ENCODE measurements at regions not wholly inside any gene's neighbourhood (a gene's known extent, or its start where the extent isn't known, plus 50 kb on each side); places are given as distances from the start of the nearest gene placed in this dataset.

DNA sequence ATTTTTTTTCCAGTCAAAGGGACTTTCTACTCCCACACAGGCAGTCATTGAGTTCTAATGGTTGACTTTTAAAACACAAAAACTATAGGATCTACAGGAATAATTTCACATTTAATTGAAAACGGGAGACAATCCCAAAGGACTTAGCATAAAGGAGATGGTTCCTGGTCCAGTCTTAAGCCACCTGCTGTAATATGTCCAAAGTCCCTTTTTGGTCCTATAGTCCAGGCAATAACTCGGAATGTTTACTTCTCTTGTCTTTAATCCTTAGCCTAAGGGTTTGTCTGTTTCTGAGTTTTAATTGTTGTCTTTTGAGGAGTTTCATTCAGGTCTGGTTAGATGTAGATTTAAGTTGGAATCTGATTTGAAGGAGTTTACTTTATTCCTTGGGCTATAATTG, 184.9 kb downstream of the BAMBI start:
- Histone ChIP-seq H3K4me3 (ENCODE audit: insufficient read depth, low read length) (no peak overlapping the region), H3K27ac (ENCODE audit: low read depth, low read length) (no peak overlapping the region), H3K79me2 (ENCODE audit: insufficient read depth, low read length) (no peaks in the 10 kb centered on the region), H2AFZ (ENCODE audit: low read length) (no peak overlapping the region), H4K20me1 (ENCODE audit: insufficient read depth, low read length) (no peaks in the 10 kb centered on the region), H3K9me3 (ENCODE audit: low read depth, low read length) (no peaks in the 10 kb centered on the region), H3K27me3 (ENCODE audit: insufficient read depth, low read length) (peaks cover 24% of the 10 kb centered on the region), H3K36me3 (ENCODE audit: insufficient read depth, low read length) (no peaks in the 10 kb centered on the region), H3K4me2 (ENCODE audit: insufficient read depth, low read length) (no peak overlapping the region), H3K4me1 (ENCODE audit: insufficient read depth, low read length) (no peaks in the 10 kb centered on the region)
- DNase-seq (ENCODE audit: insufficient read length, low spot score, missing footprints) = no peak
- TF ChIP-seq, protein P1, sequence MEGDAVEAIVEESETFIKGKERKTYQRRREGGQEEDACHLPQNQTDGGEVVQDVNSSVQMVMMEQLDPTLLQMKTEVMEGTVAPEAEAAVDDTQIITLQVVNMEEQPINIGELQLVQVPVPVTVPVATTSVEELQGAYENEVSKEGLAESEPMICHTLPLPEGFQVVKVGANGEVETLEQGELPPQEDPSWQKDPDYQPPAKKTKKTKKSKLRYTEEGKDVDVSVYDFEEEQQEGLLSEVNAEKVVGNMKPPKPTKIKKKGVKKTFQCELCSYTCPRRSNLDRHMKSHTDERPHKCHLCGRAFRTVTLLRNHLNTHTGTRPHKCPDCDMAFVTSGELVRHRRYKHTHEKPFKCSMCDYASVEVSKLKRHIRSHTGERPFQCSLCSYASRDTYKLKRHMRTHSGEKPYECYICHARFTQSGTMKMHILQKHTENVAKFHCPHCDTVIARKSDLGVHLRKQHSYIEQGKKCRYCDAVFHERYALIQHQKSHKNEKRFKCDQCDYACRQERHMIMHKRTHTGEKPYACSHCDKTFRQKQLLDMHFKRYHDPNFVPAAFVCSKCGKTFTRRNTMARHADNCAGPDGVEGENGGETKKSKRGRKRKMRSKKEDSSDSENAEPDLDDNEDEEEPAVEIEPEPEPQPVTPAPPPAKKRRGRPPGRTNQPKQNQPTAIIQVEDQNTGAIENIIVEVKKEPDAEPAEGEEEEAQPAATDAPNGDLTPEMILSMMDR (IDR thresholded peaks at IDR 0.05; ENCODE audit: extremely low read depth, low read depth, low read length) = no peak

DNA sequence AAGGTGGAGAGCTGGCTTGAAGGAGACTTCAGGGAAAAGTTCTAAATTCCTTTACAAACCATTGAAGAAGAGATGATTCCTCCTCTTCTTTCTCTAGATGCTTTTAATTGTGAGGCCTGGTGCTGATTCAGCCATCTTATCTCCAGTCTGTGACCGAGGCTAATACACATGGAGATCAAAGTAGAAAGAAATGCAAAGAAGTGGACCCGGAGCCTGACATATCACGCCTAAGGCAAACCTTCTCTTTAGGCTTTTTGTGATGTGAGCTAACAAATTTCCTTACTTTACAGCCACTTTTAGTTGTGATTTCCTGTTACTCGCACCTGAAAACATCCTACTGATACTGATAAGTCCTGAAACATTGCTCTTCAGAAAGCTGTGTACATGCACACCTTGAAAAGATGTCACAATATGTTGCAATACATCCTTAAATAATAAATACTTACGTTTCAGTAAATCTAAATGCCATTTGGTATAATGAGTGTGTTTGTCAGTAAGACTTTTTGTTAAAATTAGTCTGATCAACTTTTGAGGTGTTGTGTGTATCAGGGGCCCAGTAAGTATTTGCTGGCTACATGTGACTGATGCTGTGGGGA, 192.4 kb downstream of the BAMBI start:
- TF ChIP-seq, protein P1 (IDR thresholded peaks at IDR 0.05; ENCODE audit: extremely low read depth, low read depth, low read length) = no peak
- Histone ChIP-seq H3K27ac (ENCODE audit: low read depth, low read length) (no peak overlapping the region), H2AFZ (ENCODE audit: low read length) (no peak overlapping the region), H3K4me3 (ENCODE audit: insufficient read depth, low read length) (no peak overlapping the region), H3K27me3 (ENCODE audit: insufficient read depth, low read length) (peaks cover 7% of the 10 kb centered on the region), H3K79me2 (ENCODE audit: insufficient read depth, low read length) (no peaks in the 10 kb centered on the region), H3K36me3 (ENCODE audit: insufficient read depth, low read length) (no peaks in the 10 kb centered on the region), H4K20me1 (ENCODE audit: insufficient read depth, low read length) (no peaks in the 10 kb centered on the region), H3K4me2 (ENCODE audit: insufficient read depth, low read length) (no peak overlapping the region), H3K4me1 (ENCODE audit: insufficient read depth, low read length) (no peaks in the 10 kb centered on the region), H3K9me3 (ENCODE audit: low read depth, low read length) (no peaks in the 10 kb centered on the region)
- DNase-seq (ENCODE audit: insufficient read length, low spot score, missing footprints) = no peak

- TF ChIP-seq, protein P1 (IDR thresholded peaks at IDR 0.05; ENCODE audit: extremely low read depth, low read depth, low read length) = no peak
- H3K4me2 ChIP-seq (ENCODE audit: insufficient read depth, low read length) = no peak overlapping the region
- H3K4me3 ChIP-seq (ENCODE audit: insufficient read depth, low read length) = no peak overlapping the region
- H3K36me3 ChIP-seq (ENCODE audit: insufficient read depth, low read length) = no peaks in the 10 kb centered on the region
- no peak overlapping the region for H2AFZ ChIP-seq (ENCODE audit: low read length)
- no peak overlapping the region for H3K27ac ChIP-seq (ENCODE audit: low read depth, low read length)
- H3K27me3 ChIP-seq (ENCODE audit: insufficient read depth, low read length) = peaks cover 4% of the 10 kb centered on the region
- no peaks in the 10 kb centered on the region for H3K79me2 ChIP-seq (ENCODE audit: insufficient read depth, low read length)
- no peaks in the 10 kb centered on the region for H3K4me1 ChIP-seq (ENCODE audit: insufficient read depth, low read length)
- DNase-seq (ENCODE audit: insufficient read length, low spot score, missing footprints) = no peak
- H4K20me1 ChIP-seq (ENCODE audit: insufficient read depth, low read length) = no peaks in the 10 kb centered on the region
- no peaks in the 10 kb centered on the region for H3K9me3 ChIP-seq (ENCODE audit: low read depth, low read length)
Observed at GRCh38 chr10:28871665-28872064, 194.3 kb downstream of the BAMBI start.

- Histone ChIP-seq H3K4me2 (ENCODE audit: insufficient read depth, low read length) (no peak overlapping the region), H3K9me3 (ENCODE audit: low read depth, low read length) (no peaks in the 10 kb centered on the region), H3K4me3 (ENCODE audit: insufficient read depth, low read length) (no peak overlapping the region), H3K36me3 (ENCODE audit: insufficient read depth, low read length) (no peaks in the 10 kb centered on the region), H3K27ac (ENCODE audit: low read depth, low read length) (no peak overlapping the region), H4K20me1 (ENCODE audit: insufficient read depth, low read length) (no peaks in the 10 kb centered on the region), H3K79me2 (ENCODE audit: insufficient read depth, low read length) (no peaks in the 10 kb centered on the region), H3K27me3 (ENCODE audit: insufficient read depth, low read length) (peaks cover 4% of the 10 kb centered on the region), H2AFZ (ENCODE audit: low read length) (no peak overlapping the region), H3K4me1 (ENCODE audit: insufficient read depth, low read length) (no peaks in the 10 kb centered on the region)
- DNase-seq (ENCODE audit: insufficient read length, low spot score, missing footprints) = no peak
- TF ChIP-seq, protein P1 (IDR thresholded peaks at IDR 0.05; ENCODE audit: extremely low read depth, low read depth, low read length) = no peak
Observed at GRCh38 chr10:28872587-28873165, 195.4 kb downstream of the BAMBI start.

Measured in osteoblast (primary cell).